HG02938 (cell line): ENCODE measurements at regions not wholly inside any gene's neighbourhood (a gene's known extent, or its start where the extent isn't known, plus 50 kb on each side); places are given as distances from the start of the nearest gene placed in this dataset.
"Not testable (repeated sequence)": the region's sequence is repeated elsewhere in the genome, so short reads cannot be mapped to it uniquely, and the experiment has no call there.

Source experiments
- ATAC-seq: cut with Tn5 transposase; IDR thresholded peaks from one replicate; pipeline ENCODE4 v1.9.1; 2021; ENCODE audit warnings: mild to moderate bottlenecking, moderate library complexity; ENCODE audit not compliant: unreplicated experiment

DNA sequence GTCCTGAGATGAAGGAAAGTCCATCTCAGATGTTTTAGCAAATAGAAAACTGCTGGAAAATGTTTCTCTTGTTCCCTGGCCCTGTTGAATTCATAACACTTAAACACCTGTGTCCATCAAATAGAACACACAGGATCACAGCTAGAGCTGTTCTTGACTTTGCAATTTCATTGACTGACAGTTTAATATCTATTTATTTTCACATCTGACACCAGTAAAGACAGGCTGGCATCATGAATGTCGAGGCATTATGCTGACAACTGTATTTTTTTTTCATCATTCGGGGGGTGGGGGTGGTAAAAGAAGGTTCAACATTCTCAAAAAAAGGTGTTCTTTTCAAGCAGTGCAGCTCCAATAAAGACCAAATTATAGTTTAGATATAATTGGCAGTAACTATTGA is 591.2 kb upstream of the PTBP2 start:
- no peak for ATAC-seq

DNA sequence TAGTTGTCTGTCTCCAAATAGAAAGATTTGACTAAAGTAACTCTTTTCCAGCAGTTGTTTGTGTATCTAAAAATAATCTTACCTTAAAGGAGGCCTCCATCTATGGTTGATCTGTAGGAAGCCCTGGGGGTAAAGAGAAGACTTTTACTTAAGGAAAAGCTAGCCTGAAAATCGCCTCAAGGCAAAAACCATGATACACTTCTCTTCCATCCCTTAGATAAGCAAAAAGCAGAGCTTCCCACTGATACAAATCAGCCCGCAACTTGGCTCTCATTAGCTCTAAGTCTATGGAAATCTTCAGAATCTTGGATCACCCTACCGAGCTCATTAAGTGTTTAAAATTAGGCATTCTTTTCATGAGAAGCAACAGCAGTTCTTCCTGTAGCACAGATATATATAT is 576.9 kb upstream of the PTBP2 start:
- no peak for ATAC-seq

DNA sequence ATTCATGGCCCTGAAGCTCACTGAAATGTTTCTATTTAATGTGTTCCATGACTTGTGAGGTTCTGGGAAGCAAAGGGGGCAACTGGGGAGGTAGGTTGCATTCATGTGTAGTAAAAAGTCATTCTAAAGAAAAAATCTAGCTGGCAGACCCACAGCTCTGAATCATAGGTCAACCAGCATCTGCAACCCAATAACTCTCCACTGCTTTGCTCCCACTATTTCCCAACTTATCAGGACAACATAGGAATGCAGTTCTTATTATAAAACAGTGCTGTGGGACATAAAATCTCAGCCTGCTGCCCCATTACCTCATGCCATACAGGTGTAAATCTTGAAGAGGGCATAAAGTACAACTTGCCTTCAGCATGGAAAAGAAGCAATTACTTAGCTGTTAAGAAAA is 576.1 kb upstream of the PTBP2 start:
- ATAC-seq = no peak

DNA sequence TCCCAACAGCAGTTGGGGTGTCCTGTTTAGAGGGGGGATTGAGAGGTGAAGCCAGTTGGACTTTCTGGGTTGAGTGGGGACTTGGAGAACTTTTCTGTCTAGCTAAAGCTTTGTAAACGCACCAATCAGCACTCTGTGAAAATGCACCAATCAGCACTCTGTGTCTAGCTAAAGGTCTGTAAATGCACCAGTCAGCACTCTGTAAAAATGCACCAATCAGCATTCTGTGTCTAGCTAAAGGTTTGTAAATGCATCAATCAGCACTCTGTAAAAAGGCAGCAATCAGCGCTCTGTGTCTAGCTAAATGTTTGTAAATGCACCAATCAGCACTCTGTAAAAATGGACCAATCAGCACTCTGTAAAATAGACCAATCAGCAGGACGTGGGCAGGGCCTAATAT is 568.6 kb upstream of the PTBP2 start:
- ATAC-seq = not testable (repeated sequence)

DNA sequence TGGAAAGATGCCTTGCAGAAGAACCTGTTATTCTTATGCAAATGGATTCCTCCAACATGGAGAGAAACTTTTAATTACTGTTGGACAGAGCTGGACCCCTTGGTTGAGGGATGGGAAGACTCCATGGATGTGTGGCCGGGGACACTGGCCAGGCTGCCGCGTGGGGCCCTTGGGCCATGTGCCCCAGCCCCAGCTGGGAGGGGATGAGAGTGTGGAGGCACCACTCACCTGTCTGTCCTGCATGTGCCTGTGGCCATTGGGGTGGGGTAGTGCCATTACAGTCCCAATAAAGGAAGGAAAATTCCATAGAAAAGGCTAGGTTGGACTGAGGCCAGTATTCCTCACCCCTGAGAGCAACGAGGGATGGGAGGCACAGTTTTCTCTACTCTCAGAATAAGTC is 564.5 kb upstream of the PTBP2 start:
- no peak for ATAC-seq

DNA sequence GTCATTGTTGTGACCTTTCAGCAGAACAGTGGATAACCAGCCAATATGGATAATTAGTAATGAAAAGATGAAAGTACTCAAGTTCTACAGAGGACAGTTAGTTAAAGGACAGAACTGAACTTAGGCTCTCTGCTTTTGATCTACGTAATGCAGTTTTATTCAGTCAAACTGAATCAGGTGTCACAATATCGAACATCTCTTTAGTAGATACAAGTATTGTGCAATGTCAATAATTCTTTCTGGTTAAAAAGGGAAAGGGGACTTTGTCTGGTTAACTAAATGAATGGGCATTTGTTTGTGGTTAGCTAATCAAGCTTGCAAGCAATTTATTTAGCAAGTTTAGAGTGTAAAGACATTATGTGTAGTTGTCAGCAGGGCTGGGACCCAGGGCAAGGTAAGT is 562.2 kb upstream of the PTBP2 start:
- ATAC-seq = no peak

DNA sequence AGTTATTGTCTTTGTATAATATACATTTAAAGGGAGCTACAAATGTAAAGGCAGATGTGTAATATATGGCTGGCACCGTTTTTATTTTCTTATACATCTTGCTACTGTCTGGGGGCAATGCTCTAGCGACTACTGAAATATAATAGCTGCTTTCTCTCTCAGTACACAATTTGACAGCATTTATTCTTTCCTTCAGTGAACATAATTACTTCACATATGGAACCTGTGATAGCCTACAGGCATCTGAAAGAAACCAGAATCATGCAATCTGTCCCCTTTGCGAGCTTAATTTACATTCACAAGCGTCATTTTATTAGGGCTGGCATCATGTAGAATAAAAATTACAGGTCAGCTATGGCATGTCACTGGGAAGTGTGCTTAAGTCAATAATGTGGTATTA is 557.5 kb upstream of the PTBP2 start:
- no peak for ATAC-seq

DNA sequence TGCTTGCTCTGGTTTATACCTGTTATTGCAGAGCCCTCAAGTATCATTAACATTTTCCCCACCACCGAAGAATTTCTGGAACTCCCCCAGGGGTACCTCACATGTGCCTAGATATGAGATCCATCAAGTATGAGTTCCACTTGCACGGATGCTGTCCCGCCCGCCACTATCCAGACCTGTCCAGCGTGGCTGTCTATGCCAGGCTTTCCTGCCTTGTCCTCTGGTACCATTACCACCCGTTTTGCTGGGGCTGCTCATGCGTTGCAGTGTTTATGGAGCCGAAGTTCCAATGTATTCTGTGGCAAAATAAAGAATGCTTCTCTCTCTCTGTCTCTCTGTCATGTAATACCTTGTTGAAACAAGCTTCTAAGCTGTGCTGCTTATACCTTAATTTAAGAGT is 543.5 kb upstream of the PTBP2 start:
- ATAC-seq = no peak

DNA sequence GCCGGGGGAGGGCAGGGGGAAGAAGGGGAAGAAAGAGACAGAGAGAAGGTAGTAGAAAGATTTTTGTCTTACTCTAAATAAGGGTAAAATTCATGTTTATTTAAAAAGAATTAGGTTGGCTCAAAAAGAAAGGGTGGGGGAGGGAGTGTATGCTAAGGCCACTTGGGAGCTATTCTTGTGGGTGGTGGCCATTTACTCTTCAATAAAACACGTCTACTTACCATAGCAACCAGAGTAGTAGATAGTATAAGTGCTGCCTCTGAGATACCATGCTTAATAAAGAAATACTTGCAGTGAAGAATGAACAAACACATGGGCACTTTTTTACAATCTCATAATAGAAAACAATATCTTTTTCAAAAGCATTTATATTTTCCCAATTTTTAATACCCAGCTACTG is 538.1 kb upstream of the PTBP2 start:
- ATAC-seq = no peak

DNA sequence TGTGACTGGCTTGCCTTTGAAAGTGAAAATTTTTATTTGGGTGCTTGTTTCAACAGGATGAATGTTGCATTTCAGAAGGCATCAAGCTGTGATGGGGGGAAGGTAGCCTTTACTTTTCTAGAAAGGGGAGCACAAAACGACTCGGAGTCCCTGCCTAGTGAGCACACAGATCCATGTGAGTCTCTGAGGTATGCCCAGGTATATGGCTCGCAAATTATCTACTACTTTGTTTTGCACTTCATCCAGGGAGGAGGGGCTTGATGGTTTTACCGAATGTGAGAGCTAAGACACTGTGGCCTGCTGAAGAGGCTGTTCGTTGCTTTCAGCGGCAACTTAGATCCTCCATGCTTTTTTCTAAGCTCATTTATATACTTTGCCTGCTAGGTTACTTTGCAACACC is 537.7 kb upstream of the PTBP2 start:
- ATAC-seq = no peak

DNA sequence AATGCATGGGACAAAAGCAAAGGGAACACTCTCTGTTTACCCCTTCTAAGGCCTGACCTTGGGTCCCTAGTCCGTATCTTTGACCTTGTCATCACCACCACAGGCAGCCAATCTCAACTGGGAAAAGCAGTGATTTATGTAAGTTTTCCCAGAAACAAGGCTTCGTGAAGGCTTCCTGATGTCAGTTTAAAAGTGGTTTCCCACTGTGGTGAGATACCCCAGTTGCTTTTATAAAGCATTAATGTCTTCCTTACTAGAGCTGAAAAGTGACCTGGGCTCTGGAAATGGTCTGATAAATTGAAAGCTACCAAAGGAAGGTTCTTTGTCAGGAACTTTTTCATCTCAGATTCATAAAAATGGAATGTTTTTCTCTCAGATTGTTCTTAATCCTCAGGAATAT is 536.4 kb upstream of the PTBP2 start:
- no peak for ATAC-seq

DNA sequence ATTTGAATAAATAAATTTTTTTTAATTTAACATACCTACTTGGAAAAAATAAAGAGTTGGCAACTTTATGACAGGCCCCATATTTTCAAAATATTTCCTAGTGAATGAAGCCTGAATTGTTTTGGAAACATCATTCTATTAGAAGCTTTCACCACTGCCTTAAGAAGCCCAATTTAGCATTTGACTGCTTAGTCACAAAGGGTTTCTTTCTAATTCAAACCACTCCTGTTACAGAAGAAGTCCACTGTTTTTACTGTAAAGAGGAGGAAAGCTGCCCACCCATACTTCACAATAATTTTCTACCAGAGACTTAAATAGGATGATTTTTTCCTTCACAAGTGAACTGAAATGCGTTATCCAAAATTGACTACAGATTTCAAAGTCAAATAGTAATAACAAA is 534.6 kb upstream of the PTBP2 start:
- ATAC-seq = no peak

DNA sequence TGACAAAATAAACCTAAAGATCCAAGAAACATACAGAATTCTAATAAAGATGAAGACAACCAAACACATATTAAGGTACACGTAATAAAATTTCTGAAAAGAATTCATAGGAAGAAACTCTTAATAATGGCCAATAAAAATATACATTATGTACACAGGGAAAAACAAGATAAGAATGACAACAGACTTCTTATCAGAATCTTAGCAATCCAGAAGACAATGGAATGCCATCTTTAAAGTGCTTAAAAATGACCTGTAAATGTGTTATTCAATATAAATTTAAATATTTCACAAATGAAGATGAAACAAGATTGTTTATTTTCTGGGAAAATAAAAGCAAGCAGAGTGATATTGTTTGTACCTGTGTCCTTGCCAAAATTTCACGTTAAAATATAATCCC is 530.4 kb upstream of the PTBP2 start:
- no peak for ATAC-seq

DNA sequence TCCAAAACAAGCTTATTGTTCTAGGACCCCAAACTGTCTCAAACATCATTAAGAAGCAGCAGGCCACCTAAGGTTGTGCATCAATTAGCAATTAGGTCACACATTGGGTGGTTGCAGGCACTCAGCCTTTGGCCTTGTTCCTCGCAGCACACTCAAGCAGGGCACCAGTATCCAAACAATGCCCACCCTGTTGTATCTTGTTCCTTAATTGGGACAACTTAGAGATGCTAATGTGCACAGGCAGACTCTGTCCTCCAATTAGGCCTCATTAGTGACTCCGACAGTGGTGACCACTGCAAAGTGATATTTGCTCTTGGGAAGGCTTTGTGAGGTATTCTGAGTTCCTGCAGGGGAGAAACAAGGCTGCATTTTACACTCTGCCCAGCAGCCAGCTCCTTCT is 515.1 kb upstream of the PTBP2 start:
- no peak for ATAC-seq

DNA sequence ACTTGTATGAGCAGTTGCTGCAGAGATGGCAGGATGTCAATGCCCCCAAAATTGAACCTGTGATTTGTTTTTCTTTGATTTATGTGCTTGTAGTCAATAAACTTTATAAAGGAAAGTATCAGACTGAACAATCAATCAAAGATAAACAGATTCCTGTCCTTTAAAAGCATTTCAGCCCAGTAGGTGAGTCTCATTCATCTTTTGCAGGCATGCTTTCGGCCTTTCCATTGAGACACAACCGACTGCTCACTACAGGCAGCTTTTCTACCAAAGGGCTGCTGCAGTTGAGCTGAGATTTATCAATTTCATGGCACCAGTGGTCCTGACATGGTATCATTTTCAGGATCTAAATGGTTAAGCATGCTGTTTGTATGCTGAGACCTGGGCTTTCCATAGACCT is 513.6 kb upstream of the PTBP2 start:
- ATAC-seq = no peak

DNA sequence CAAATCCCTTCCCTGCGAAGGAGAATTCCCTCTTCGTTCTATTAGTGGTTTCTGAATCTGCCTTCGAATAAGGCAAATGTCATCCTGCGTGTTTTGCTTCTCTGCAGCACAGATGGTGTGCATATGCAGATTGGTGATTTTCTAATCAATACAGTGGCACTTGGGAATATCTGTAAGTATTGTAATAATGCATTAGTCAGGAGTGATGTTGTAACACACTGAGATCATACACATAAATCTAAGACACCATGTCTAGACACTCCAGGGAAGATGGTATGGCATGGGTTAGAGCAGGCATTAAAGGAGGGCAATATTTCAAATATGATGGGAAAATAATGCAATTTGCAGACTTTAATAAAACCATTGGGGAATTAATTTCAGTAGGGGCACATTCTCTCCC is 513.2 kb upstream of the PTBP2 start:
- ATAC-seq = no peak

DNA sequence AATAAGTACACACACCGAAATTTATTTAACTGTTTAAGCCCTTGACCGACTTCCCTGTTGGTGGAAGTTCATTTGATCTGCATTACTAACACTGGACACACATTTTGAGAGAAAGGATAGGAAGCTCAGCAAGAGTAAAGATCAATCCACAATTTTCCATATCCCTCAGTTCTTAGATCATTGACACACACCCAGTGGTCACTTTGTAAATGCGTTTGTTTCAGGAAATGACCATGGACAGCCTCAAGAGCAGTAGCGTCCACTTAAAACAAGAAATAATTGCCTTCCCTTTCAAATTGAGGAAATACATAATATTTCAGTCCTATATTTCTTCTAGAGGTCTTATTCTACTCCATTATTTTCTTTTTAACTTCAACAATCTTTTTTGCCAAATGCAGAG is 511.5 kb upstream of the PTBP2 start:
- ATAC-seq = no peak

DNA sequence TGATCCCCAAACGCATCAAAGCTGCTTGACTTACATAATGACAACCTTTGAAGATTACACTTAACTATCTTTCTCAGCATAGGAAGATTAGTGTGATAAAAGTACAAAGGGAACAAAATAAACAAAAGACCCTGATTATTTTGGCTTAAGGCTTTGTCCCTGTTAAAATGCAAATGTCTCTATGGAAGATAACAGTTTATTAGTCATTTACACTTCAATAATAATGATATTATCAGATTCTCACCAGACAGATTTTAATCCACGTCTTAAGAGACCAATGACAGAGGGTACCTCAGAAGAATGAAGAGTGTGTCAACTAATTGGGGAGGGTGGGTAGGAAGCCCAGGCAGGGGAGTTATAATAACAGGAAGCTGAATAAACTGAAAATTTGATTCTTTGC is 510.4 kb upstream of the PTBP2 start:
- ATAC-seq = no peak

DNA sequence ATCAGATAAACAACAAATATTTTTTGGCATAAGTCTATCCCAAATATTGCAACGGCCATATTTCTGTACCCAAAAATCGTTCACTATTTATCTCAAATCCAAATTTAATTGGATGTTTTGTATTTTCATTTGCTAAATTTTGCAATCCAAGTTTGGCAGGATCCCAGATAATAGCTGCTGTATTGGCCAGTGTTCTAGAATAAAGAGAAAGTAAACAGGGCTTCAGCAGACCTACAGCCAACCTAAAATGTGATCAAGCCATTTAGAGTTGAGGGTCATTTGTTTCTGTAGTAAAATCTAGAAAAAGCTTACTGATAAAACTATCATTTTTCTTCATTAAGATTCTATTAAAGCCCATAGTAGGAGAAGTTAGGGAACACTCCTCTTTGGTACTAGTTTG is 506.6 kb upstream of the PTBP2 start:
- ATAC-seq = no peak

DNA sequence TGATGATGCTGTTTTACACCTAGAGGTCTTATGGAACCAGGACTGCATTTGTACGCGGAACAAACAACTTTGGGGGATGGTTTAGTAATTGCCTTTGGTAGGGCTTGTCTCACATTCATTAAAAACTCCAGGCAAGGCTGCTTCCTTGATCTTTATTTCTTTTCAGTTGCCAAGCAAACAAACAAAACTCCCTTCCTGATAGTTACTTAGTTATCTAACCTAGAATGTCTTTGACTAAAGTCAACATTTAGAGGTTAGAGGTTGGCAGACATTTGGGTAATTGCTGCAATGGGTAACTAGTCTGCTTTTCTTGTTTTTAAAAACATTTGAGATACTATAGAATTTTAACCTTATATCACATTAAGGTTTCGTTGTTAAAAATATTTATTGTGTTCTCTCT is 500.9 kb upstream of the PTBP2 start:
- no peak for ATAC-seq

DNA sequence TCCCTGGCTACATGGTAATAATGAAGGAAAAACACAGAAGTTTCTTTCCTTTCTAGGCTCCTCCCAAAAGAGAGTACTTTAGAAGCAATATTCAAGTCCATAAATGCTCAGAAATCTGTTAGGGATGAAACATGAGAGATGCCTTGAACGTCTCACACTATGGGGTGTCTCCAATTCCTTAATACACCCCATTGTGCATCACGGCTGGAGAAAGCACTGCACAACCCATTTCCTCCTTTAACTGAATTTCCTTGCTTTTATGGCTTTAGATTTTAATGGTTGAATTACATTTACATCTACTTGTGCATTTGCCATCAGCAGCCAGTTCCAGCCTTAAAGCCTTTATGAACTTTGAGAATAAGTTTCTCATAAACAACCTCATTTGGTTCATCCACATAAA is 498.9 kb upstream of the PTBP2 start:
- ATAC-seq = no peak

DNA sequence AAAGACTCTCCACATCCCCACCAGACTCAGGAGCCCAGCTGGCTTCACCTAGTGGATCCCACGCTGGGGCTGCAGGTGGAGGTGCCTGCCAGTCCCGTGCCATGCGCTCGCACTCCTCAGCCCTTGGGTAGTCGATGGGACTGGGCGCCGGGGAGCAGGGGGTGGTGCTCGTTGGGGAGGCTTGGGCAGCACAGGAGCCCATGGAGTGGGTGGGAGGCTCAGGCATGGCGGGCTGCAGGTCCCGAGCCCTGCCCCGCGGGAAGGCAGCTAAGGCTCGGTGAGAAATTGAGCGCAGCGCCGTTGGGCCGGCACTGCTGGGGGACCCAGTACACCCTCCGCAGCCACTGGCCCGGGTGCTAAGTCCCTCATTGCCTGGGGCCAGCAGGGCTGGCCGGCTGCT is 497.4 kb upstream of the PTBP2 start:
- ATAC-seq = not testable (repeated sequence)

DNA sequence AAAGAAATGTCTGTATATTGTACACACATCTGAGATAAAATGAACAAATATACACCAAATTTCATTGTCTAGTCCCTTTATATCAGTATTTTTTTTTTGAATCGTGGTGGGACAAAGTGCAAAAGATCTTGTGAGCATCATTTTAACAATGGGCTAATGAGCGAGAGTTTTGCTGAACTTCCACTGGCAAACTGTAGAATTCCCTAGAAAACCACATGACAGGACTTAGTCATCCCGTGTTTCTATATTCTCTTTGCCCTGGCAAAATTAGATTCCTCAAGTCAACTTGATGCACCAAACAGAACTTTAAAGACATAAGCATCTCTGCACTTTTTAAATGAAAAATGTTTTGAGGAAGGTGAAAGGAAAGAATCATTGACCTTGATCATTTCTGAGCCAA is 488.2 kb upstream of the PTBP2 start:
- no peak for ATAC-seq

DNA sequence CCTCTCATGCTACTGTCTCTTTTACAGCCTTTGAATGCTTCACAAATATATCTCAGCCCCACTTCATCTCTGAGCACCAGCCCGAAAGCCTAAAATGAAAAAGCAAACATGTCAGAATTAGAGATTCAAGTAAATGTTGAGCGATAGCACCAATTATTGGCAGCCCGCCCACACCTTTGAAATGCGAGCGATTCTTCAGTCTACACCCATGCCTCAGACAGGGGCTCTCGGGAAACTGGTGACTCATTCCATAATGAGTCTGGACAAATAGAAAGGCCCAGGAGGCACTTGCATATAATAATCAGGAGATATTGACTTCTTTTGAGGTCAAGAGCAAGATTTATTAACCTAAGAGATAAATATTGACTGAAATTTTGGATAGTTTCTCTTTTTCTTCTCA is 487.3 kb upstream of the PTBP2 start:
- ATAC-seq = no peak
